Limb (tissue), 2 donors: ENCODE measurements at regions not wholly inside any gene's neighbourhood (a gene's known extent, or its start where the extent isn't known, plus 50 kb on each side); places are given as distances from the start of the nearest gene placed in this dataset.
A peak's percentile ranks its signal among the peaks of the same experiment; 100 is the strongest.
"Not testable (repeated sequence)": the region's sequence is repeated elsewhere in the genome, so short reads cannot be mapped to it uniquely, and the experiment has no call there.

Source experiments
- DNase-seq, 2 donors: peaks; one replicate each; pipeline ENCODE4 v3.0.0-alpha.2; 2016; ENCODE audit errors: extremely low spot score in 2 of 2

DNA sequence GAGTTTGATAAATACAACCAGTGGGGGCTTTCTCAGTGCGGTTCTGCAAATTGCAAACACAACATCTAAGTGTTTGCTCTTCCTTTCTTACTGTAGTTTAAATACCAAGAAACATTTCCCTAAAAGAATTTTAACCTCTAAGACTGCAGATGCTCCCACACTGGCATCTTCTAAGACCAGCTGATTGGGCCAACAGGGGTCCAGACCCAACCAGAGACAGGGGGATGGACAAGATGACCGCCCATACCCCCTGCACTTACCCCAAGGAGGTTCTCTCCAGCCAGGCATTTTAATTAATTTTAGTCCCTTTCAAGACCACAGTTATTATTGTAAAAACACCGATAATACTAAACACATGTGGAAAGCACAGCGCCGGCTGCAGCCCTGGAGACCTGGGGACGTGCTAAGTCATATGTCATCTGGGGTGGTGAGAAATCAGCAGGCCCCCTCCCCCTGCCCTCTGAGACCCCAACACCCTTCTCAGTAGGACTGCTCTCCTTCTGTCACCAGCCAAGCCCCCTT is 242.3 kb downstream of the SOX9 start:
- no peak for DNase-seq

DNA sequence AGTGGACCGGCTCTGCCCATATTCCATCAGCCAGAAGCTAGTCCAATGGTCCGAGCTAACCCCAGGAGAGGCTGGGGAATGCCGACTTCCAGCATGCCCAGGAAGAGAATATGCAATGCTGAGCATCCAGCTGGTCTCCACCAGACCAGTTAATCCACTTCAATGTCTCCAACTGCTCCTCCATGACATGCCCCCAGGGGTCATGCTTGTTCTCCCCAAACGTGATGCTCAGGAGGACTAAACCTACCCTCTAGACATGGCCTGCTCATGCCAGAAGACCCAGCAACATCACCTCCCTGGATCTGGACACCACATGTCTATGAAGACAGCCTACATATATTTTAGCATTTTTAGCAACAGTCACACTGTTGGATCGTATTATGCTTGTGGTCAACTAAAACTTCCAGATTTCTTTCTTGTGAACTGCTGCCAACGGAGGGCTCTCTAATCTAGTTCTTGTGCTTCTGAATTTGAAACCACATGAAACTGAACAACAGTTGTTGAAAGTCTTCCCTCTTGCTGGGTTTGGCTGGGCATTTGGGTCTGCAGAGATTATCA is 245.1 kb downstream of the SOX9 start:
- no peak for DNase-seq

DNA sequence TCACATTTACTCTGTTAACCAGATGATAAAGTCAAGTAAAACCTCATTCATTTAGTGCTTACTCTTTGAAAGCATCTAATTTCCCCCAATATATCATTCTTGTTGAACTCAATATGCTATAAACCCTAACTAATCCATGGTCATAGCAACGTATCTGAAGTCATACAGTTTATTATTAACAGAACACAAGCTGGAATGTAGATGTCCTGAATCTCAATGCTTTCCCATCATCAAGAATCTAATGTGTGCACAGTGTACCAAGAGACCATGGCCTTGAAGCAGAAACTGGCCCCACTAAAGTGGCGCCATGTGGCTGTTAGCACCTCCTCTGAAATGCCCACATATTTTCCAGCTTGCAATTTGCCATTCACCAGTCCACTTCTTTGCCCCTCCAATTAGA is 245.8 kb downstream of the SOX9 start:
- no peak for DNase-seq

DNA sequence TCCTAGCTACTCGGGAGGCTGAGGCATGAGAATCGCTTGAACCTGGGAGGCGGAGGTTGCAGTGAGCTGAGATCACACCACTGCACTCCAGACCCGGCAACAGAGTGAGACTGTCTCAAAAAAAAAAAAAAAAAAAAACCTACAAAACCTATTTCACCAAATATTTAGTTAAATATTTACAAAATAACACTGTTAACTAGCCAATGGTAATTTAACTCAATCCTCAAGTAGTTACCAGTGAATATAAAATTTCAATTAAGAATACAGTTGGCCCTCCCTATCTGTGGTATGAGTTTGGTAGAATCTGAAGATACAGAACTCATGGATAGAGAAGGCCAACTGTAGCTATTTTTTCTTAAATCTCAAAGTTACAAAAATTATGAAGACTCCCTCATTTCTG is 247.4 kb downstream of the SOX9 start:
- no peak for DNase-seq

DNA sequence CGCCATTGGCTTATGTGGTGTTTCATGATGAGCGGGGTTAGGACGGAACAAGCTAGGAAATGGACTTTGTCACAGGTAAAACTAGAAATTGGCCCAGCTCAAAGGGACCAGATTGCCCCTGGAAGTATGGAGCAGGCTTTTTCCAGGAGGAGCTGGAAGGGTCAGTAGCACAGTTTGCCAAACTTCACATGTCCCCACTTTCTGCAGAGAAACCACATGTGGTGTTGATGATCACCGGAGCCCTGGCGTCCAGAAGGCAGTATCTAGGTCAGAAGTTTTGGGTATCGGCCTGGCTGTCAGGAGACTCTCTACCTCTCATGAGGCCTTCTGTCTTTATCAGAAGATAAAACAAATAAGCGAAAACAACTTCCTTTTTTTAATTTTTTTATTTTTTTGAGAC is 248.5 kb downstream of the SOX9 start:
- no peak for DNase-seq

DNA sequence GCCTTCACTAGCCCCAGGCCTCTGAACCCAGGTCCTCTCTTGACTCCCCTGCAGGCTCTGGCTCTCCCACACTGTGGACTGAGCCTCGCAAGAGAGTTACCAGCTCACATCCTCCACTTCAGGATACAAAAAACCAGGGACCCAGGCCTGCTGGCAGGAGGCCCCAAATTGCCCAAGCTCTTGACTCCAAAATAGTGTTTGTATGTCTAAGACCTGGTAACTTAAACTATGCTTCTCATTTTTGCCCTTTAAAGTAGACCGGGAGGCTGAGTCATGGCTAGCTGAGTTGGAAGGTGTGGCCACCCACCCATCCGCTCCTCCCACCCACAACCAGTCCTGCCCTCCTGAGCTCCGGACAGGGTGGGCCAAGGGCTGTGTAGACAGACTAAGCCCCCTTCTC is 250.0 kb downstream of the SOX9 start:
- no peak for DNase-seq

DNA sequence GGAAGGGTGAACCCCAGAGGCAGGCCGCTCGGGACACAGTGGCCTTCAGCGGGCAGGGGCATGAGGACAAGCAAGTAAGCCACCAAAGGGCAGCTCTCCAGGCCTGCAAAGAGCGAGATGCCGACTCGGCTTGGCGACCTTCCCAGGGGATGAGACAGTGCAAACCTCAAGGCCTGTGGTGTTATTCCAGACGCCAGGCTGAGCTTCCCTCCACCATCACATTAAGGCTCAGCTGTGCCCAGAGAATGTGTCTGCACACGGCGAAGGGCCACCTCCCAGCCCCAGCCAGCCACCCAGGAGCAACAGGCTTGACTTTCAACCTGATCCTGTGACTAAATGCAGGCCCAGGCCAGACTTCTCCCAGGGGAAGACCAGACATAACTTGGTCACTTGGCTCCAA is 251.4 kb downstream of the SOX9 start:
- no peak for DNase-seq

DNA sequence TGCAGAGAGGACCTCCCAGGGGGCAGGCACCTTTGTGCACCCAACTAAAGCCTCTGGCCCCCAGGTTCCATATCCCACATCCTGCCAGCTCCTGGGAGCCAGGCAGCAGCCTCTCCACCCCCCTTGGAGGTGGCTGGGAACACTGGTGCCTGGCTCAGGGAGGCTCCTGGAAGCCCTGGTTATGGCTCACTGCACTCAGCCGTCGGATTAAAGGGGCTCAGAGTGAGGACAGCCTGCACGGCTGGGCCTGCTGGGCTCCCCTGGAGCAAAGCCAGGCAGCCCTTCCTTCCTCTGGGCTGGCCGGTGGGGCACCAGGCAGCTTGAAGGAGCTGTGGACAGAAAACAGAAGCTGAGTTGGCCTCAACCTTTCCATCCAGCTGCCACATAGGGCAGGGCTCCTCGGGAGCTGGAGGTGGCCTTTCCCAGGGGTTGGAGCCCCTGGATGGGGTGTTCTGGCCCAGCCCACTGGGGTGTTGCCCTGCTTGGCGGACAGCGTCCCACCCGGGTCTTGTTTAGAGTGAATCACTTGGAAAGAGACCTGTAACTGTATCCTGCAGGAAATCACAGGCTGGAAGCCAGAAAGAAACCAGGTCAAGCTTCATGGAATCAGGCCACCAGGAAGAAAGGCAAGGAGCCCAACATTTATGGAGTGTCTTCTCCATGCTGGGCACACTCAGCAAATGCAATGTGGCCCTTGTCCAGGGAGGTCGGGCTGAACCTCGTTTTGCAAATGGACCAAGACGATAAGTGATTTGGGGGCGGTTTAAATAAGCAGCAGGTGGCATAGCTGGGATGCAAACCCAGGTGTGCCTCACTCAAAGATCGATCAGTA is 253.3 kb downstream of the SOX9 start:
- no peak for DNase-seq

DNA sequence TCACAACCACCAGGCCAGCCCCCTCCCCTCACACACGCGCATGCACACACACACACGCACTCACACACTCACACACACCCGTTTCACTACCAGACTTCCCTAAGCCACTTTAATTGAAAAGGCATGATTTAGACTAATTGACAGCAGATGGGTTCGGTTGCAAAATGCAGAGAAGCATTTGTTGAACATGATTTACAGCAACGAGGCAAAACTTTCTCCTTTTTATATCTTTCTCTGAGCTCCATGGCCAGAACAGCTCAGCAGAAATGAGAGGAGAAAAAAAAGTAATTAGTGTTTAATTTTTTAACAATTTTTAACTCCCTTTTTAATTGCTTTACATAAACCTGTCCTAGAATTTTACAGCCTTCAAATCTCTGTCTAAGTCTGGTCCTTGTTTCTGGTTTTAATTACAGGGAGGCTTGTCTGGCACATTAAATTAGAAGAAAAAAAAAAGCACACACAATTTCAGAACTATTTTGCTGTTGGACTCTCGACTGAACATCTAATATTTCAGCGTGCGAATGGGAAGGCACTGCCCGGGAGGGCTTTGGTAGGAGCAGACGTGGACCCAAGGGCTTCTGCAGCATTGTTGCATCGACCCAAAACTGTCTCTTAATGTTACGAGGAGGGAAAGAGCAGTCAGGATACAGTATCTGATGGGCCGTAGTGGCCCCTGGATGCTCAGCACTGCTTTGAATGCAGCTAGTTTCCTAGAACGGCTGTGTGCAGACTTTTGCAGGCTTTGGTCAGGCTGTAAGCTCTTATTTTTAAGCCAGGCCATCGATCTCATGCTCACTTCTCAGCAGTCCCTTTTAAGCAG is 255.9 kb downstream of the SOX9 start:
- peak in 1 of 2 donors; percentile 38 for DNase-seq

DNA sequence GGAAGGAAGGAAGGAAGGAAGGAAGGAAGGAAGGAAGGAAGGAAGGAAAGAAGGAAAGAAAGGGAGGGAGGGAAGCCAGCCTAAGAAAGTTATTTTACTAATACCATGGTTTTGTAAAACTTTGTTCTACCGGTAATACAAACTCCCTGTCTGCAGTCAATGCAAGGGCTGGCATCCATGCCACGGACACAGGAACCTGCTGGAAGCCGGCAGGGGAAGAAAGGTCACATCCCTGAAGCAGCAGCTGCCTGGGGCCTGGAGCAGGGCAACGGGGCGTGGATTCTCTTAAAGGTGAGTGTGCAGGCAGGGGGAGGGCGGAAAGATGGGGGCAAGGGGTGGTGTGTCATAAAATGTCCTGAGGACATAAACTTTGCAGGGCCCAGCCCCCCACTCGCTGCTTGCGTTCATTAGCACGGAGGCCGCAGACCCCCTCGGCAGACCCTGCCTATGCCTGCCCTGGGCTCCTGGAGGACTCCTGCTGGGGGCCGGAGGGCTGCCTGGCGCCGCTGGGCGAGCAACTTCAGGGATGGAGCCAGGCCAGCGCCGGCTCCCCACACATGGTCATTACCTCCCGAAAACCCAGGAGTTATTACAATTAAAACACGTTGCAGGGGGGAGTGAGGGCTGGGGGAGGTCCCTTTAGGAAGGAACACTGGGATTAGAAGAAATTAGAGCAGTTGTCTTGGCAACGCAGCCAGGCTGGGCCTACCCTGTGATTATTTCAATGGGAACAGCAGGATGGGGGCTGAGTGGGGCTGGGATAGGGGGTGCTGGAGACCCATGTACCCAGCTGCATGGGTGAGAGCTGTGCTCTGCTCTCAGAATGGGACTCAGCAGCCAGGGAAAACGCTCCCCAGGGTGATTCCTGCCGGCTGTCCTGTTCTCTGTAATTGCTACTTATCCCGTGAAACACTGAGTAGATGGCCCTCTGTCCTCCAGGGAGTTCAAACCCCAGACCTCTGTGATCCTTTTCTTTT is 257.9 kb downstream of the SOX9 start:
- no peak for DNase-seq

DNA sequence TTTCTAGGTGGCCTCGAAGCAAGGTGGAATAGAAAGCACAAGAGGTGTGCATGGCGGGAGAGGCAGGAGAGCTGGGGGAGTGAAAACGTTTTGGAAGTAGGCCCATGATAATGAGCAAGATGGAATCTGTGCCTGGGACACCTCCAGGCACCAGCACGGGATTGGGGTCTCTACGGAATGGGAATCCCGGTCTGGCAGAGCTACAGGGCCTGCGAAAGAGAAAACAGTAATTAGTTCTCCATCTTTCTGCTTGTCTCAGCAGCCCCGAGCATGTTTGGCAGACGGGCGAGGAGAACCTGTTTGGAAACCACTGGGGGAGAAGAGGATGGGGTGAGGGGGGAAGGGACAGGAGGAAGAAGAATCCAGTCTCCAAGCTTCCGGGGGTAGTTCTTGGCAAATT is 258.7 kb downstream of the SOX9 start:
- no peak for DNase-seq

DNA sequence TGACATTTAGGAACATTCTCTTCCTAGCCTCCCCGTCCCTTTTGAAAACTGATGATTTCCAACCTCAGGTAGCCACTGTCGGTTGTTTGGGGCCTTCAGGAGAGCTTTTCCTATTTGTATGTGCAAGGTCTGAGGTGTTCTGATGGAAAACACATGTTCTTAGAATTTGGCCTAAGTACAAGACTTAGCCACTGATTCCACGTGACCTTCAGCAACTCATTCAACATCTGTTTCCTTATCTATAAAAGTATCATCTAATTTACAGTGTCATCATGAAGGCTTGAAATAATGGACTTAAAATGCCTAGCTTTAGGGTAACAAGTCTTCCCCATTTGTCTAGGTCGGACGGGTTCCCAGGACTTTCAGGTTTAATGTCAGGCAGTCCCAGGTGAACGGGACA is 259.3 kb downstream of the SOX9 start:
- DNase-seq = no peak

DNA sequence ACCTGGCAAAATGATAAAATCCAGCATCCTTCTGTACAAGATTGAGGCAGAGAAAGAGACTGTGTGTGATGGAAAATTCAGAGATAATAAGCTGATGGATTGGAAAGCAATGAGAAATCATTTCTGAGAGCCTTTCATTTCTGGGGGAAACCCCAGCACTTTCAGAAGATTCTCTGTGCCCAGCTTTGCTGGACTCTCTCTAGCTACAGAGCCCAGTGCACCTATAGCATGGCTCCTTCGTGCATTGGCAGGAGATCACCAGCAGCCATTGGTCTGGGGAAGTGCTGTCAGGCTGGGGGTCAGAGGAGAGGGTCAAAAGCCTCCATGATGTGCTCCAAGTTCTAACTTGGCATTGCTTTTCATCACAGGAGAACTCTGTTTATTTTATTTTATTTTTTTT is 259.9 kb downstream of the SOX9 start:
- no peak for DNase-seq

DNA sequence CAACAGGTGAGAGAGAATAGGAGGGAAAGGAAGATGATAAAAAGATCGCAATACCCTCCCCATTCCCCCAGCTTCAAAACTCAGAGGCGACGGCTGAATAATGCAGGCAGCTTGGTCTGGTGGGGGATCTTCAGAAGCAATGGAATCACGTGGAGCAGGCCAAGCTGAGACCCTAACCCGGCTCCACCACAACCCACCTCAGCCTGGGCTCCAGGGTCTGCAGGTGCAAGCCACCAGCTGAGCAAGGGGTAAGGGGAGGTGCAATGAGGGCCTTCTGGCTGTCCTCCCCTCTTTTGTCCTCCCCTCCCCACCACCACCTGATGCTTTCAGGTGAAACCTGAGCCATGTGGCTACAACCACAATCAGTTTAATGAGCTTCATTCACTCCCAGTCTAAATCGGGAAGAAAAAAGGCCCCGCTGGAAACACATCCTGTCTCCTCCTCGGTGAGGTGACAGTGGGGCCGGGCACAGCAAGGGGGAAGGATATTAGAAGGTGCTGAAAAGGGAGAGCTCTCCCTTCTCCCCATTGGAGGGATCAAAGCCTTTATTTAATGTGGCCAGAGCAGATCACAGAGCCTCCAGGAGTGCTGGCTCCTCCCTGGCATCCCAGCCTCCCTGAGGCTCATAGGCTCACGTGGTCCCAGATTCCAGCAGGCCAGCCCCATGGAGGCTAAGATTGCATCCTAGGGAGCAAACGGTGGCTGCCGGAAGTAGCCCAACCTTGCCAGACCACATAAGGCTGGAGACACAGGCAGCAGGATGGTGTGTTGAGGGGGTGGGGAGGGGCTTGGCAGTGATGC is 261.0 kb downstream of the SOX9 start:
- DNase-seq = no peak

DNA sequence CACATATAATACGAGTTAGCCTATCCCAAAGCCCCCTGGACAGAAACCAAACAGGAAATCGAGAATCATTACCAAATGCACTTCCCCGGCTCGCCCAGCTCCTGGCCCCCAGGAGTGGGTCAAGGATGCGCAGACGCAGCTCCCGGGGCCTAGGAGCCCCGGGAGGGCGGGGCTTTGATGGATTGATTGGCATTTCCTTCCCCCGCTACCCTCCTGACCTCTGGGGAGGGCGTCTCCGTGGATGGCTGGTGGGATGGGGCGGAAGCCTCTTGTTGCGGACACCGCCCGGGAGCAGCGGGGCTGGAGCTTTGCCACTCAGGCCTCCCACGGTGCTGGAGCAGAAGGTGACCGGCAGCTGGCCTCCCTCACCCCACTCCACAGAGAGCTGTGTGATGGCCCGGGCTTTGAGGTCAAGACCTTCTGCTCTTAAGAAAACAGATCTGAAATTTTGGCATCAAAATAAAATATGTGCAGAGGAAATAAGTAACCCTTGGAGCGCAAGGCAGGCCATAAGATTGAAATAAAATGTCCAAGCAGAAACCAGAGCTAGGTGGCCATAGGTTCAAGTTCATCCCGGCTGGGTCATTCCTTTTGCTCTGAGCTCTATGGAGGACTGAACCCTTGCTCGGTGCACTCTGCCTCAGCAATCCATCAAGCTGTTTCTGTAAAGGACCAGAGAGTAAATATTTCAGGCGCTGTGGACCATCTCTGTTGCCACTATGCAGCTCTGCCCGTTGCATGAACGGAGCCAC is 262.3 kb downstream of the SOX9 start:
- DNase-seq = no peak

DNA sequence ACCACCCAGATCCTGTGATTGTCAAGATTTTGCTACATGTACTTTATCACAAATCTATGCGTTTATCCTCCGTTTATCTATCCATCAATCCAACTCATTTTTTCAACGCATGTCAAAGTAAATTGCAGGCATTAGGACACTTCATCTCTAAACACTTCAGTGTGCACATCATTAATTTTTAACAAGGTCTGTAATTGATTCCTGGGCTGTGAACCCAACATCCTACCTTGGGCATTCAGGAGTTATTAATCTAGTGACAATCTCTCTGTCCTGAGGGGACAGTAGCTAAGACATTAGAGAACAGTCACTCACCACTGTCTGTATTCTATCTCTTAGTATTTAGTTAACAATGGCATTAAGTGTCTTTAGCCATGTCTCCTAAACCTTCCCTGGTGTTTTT is 264.7 kb downstream of the SOX9 start:
- DNase-seq = no peak

DNA sequence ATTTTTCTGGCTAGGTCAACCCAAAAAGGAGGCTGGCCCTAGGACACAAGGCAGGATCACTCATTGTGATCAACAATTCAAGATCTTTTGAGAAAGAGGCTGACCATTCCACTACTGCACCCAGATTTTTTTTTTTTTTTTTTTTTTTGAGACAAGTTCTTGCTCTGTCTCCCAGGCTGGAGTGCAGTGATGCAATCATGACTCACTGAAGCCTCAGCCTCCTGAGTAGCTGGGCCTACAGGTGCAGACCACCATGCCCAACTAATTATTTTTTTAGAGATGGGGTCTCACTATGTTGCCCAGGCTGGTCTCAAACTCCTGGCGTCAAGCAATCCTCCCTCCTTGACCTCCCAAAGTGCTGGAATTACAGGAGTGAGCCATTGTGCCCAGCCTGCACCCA is 265.4 kb downstream of the SOX9 start:
- DNase-seq = not testable (repeated sequence)

DNA sequence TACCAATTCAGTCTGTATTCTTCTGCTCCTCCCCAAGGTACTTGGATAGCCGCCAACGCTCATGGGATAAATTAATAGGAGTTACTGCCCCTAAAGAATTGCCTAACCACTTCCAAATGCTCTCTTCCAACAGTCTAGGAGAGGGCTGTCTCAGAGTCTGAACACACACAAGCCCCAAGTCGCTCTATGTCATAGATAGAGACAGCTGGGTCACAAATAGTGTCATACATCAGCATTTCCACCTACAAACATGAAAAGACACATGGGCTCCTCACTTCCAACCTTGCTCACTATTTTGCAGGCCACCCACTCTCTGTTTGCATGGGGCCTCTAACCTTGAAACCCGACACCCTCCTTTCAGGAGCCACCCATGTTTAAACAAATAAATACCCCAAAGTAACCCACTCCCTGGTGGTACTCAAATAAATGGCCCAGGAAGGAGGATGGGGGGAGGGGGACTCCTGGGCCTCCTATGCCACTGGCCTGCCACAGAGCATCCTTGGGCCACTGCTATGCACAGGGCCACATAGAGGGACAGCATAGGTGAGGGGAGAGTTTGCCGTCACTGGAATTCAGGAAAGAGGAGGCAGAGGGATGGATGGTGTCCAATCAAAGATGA is 265.9 kb downstream of the SOX9 start:
- DNase-seq = no peak

DNA sequence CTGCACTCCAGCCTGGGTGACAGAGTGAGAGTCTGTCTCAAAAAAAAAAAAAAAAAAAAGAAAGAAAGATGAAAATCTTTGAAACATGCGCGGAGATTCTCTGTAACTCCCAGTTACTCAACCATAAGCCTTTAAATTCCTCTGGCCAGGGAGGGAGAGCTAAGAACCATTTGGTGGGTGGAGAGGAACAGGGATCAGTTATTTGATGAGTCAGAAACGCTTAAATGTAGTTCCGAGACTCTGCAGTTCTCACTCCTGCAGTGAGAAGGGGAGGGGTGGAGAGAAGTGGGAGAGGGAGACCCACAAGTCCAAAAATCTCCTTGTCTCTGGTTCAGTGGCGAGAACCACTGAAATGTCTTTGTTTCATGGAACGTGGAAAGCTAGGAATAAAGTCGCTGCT is 266.7 kb downstream of the SOX9 start:
- no peak for DNase-seq
